Astrocyte (in vitro differentiated cells and primary cell): ENCODE measurements at regions not wholly inside any gene's neighbourhood (a gene's known extent, or its start where the extent isn't known, plus 50 kb on each side); places are given as distances from the start of the nearest gene placed in this dataset.

ENCODE experiments used
- CTCF ChIP-seq: IDR thresholded peaks from 2 replicates; pipeline ENCODE4 v1.5.1; 2011; ENCODE audit warnings: low read depth, mild to moderate bottlenecking, inconsistent platforms, low read length, moderate library complexity; ENCODE audit not compliant: insufficient read depth
- EZH2 ChIP-seq: IDR thresholded peaks from 2 replicates; pipeline ENCODE4 v1.6.1; 2012; ENCODE audit warnings: mild to moderate bottlenecking, low read length, inconsistent platforms; ENCODE audit not compliant: insufficient read depth

- TF ChIP-seq CTCF (no peak), EZH2 (no peak)
Measured at GRCh38 chr2:163236553-163236952, 398.0 kb upstream of the KCNH7 start.
